HCT116 (cell line): ENCODE measurements at regions not wholly inside any gene's neighbourhood (a gene's known extent, or its start where the extent isn't known, plus 50 kb on each side); places are given as distances from the start of the nearest gene placed in this dataset.

ENCODE experiments used
- ATAC-seq: fragments of 200-7000 bp; cut with Tn5 transposase; 2 replicates; pipeline ENCODE4 v1.9.1; 2020; ENCODE audit warnings: mild to moderate bottlenecking, moderate library complexity
- BruUV-seq: library from RNA; stranded (reverse); fragments of 400-500 nt; replicated peaks from 2 replicates; lab custom pipeline; 2021; lab: Mats Ljungman, UMichigan
- CTCF ChIA-PET: fragments of 300-600 bp; sonication (Branson Sonifier 250); formaldehyde crosslinking; loops from one replicate; lab custom pipeline; 2021; ENCODE audit warnings: antibody characterized with exemption; lab: Charles Lee
- POLR2A ChIA-PET: fragments of 300-600, 350-600 bp; sonication (Branson Sonifier 250); formaldehyde crosslinking; loops from one replicate; lab custom pipeline; 2021; ENCODE audit warnings: antibody characterized with exemption; lab: Charles Lee
- RAD21 ChIA-PET, 2 experiments: fragments of 300-600 bp; sonication (Branson Sonifier 250); formaldehyde crosslinking; loops; one replicate each; lab custom pipeline; 2023; ENCODE audit warnings: low total read pairs in 2 of 2; ENCODE audit not compliant: uncharacterized antibody in 2 of 2, unreplicated experiment in 2 of 2, low non-redundant PET in 1 of 2; lab: Charles Lee
- DNase-seq: peaks from one replicate; pipeline ENCODE4 v3.0.0-alpha.2; 2010; ENCODE audit warnings: low read depth, low spot score
- H2AFZ ChIP-seq: fragments of 200-600 bp; shearing (Covaris generic), sonication (generic); 2 replicates; pipeline ENCODE4 v1.6.1; 2017; ENCODE audit warnings: low read depth, mixed run types, mixed read lengths, antibody characterized with exemption, low read length; ENCODE audit not compliant: poor library complexity, severe bottlenecking
- H3K27ac ChIP-seq: 2 replicates; pipeline ENCODE4 v1.5.1; 2012; ENCODE audit warnings: low read depth, low read length
- H3K27me3 ChIP-seq: fragments of 200-600 bp; sonication (generic); 2 replicates; pipeline ENCODE4 v1.6.1; 2016; ENCODE audit warnings: mixed run types, low read length, mixed read lengths; ENCODE audit not compliant: insufficient read depth
- H3K36me3 ChIP-seq, 2 experiments: fragments of 200-500 bp in 1 of 2; fragments of 200-600 bp in 1 of 2; sonication (Bioruptor generic) in 1 of 2; sonication (generic) in 1 of 2; 2 replicates each; pipeline versions ENCODE4 v1.5.1 to v1.6.1; 2014 to 2016; ENCODE audit warnings: low read length in 2 of 2, inconsistent platforms in 1 of 2, mixed read lengths in 1 of 2, mixed run types in 1 of 2; ENCODE audit not compliant: insufficient read depth in 2 of 2, control insufficient read depth in 1 of 2
- H3K4me1 ChIP-seq, 2 experiments: fragments of 200-600 bp in 1 of 2; sonication (generic) in 1 of 2; 2 replicates each; pipeline versions ENCODE4 v1.5.1 to v1.6.1; 2012 to 2017; ENCODE audit warnings: low read length in 2 of 2, inconsistent platforms in 1 of 2, mild to moderate bottlenecking in 1 of 2, mixed read lengths in 1 of 2, mixed run types in 1 of 2, moderate library complexity in 1 of 2; ENCODE audit not compliant: insufficient read depth in 2 of 2, control insufficient read depth in 1 of 2
- H3K4me2 ChIP-seq: fragments of 200-600 bp; sonication (generic); 2 replicates; pipeline ENCODE4 v1.6.1; 2017; ENCODE audit warnings: mixed run types, low read length, mixed read lengths
- H3K4me3 ChIP-seq, 2 experiments: fragments of 200-600 bp in 1 of 2; sonication (generic) in 1 of 2; replicated peaks in 1 of 2; 2 replicates each; pipeline ENCODE4 v1.5.1; 2011 to 2016; ENCODE audit warnings: low read length in 2 of 2, control low read depth in 1 of 2, low read depth in 1 of 2, mild to moderate bottlenecking in 1 of 2, mixed read lengths in 1 of 2, mixed run types in 1 of 2
- H3K79me2 ChIP-seq: fragments of 200-600 bp; sonication (generic); 2 replicates; pipeline ENCODE4 v1.6.1; 2017; ENCODE audit warnings: mild to moderate bottlenecking, mixed run types, low read length, moderate library complexity, mixed read lengths; ENCODE audit not compliant: insufficient read depth
- H3K9ac ChIP-seq: fragments of 200-600 bp; sonication (generic); 2 replicates; pipeline ENCODE4 v1.6.1; 2016; ENCODE audit warnings: low read length, mixed read lengths
- H3K9me2 ChIP-seq: fragments of 200-600 bp; sonication (generic), shearing (Covaris generic); 2 replicates; pipeline ENCODE4 v1.6.1; 2017; ENCODE audit warnings: mixed run types, mild to moderate bottlenecking, moderate library complexity; ENCODE audit not compliant: insufficient read depth
- H3K9me3 ChIP-seq, 2 experiments: fragments of 200-500 bp in 1 of 2; fragments of 200-600 bp in 1 of 2; sonication (Bioruptor generic) in 1 of 2; sonication (generic) in 1 of 2; 2 replicates each; pipeline ENCODE4 v1.6.1; 2014 to 2017; ENCODE audit warnings: low read length in 2 of 2, mixed read lengths in 2 of 2, inconsistent platforms in 1 of 2, low read depth in 1 of 2, mild to moderate bottlenecking in 1 of 2, mixed run types in 1 of 2, moderate library complexity in 1 of 2; ENCODE audit not compliant: control insufficient read depth in 1 of 2, insufficient read depth in 1 of 2
- H4K20me1 ChIP-seq: fragments of 200-600 bp; sonication (generic), shearing (Covaris generic); 2 replicates; pipeline ENCODE4 v1.6.1; 2017; ENCODE audit warnings: mixed run types, mild to moderate bottlenecking, moderate library complexity; ENCODE audit not compliant: insufficient read depth
- CBX3 ChIP-seq: IDR thresholded peaks from 2 replicates; pipeline ENCODE4 v1.6.1; 2012; ENCODE audit warnings: low read depth
- CEBPB ChIP-seq: IDR thresholded peaks from 2 replicates; pipeline ENCODE4 v1.6.1; 2012; ENCODE audit warnings: low read depth
- EGR1 ChIP-seq: IDR thresholded peaks from 2 replicates; pipeline ENCODE4 v1.6.1; 2012; ENCODE audit warnings: low read depth
- FOSL1 ChIP-seq: IDR thresholded peaks from 2 replicates; pipeline ENCODE4 v1.6.1; 2012; ENCODE audit warnings: low read depth
- JUND ChIP-seq: IDR thresholded peaks from 2 replicates; pipeline ENCODE4 v1.6.1; 2012
- POLR2A ChIP-seq: IDR thresholded peaks from 2 replicates; pipeline ENCODE4 v1.7.0; 2011; ENCODE audit warnings: borderline replicate concordance; ENCODE audit not compliant: insufficient read depth, insufficient read length; ENCODE audit errors: extremely low read depth
- POLR2AphosphoS5 ChIP-seq: IDR thresholded peaks from 2 replicates; pipeline ENCODE4 v1.6.1; 2011; ENCODE audit warnings: mild to moderate bottlenecking, low read depth, low read length, moderate library complexity
- RAD21 ChIP-seq: IDR thresholded peaks from 2 replicates; pipeline ENCODE4 v1.6.1; 2012; ENCODE audit warnings: low read depth, mild to moderate bottlenecking
- SP1 ChIP-seq: IDR thresholded peaks from 2 replicates; pipeline ENCODE4 v1.6.1; 2012; ENCODE audit warnings: low read depth
- SRF ChIP-seq: IDR thresholded peaks from 2 replicates; pipeline ENCODE4 v1.6.1; 2012; ENCODE audit warnings: low read depth
- TCF7L2 ChIP-seq: IDR thresholded peaks from 2 replicates; pipeline ENCODE4 v1.7.0; 2011; ENCODE audit warnings: borderline replicate concordance, inconsistent platforms; ENCODE audit not compliant: insufficient read depth, insufficient read length; ENCODE audit errors: extremely low read depth
- ZBTB33 ChIP-seq: IDR thresholded peaks from 2 replicates; pipeline ENCODE4 v1.6.1; 2011; ENCODE audit warnings: mild to moderate bottlenecking, low read length, moderate library complexity; ENCODE audit not compliant: insufficient replicate concordance; ENCODE audit errors: extremely low read depth
- ZNF274 ChIP-seq: fragments of 200-500 bp; sonication (Bioruptor generic); IDR thresholded peaks from 2 replicates; pipeline ENCODE4 v1.6.1; 2014; ENCODE audit warnings: mild to moderate bottlenecking, low read depth, low read length, inconsistent platforms
- intact Hi-C: fragments of 100-400 bp; cut with micrococcal nuclease; formaldehyde crosslinking; loops from 2 replicates; pipeline ENCODE4 v1.10.0; 2022
- TF ChIP-seq, protein P1 (sequence below): IDR thresholded peaks from 2 replicates; pipeline ENCODE4 v1.6.1; 2012
- TF ChIP-seq, protein P2 (sequence below): IDR thresholded peaks from 2 replicates; pipeline ENCODE4 v1.6.1; 2012

DNA sequence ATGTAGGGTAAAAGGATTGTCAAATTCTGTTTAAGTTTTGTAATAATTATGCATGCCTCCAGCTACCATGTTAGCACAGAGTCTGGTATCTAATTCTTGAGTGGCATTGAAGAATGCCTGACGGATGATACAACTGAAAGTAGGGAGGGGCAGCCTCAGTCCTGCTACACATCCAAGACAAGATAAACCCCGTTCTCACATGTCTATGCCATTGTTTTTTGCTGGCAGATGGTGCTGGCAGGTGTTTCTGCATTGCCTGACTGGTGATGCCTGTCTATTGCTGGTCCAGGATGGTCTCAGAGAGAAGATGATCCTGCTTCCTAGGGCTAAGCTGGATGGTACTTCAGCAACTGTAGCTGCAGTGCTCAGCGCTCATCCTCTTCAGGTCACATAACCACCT lies 245.8 kb upstream of the NAV3 start:
- ATAC-seq (no peak), DNase-seq (no peak)
- Histone ChIP-seq H3K9ac (no peak overlapping the region), H3K36me3 (no peaks in the 10 kb centered on the region), H3K27me3 (no peaks in the 10 kb centered on the region), H3K79me2 (no peaks in the 10 kb centered on the region), H3K4me1 (no peaks in the 10 kb centered on the region), H4K20me1 (no peaks in the 10 kb centered on the region), H3K9me2 (no peaks in the 10 kb centered on the region), H3K27ac (no peak overlapping the region), H3K9me3 (no peaks in the 10 kb centered on the region), H3K4me2 (no peak overlapping the region), H2AFZ (no peak overlapping the region), H3K4me3 (no peak overlapping the region)
- ChIA-PET RAD21 (no interaction called here), POLR2A (no interaction called here), CTCF (no interaction called here)
- no peak for TF ChIP-seq CEBPB
- TF ChIP-seq ZBTB33, result no peak
- no peak for TF ChIP-seq TCF7L2
- TF ChIP-seq ZNF274, result no peak
- no peak for TF ChIP-seq SP1
- TF ChIP-seq, protein P1, sequence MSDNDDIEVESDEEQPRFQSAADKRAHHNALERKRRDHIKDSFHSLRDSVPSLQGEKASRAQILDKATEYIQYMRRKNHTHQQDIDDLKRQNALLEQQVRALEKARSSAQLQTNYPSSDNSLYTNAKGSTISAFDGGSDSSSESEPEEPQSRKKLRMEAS, result no peak
- TF ChIP-seq CBX3, result no peak
- TF ChIP-seq EGR1, result no peak
- TF ChIP-seq SRF, result no peak
- TF ChIP-seq FOSL1, result no peak
- TF ChIP-seq, protein P2, sequence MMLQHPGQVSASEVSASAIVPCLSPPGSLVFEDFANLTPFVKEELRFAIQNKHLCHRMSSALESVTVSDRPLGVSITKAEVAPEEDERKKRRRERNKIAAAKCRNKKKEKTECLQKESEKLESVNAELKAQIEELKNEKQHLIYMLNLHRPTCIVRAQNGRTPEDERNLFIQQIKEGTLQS, result no peak
- no peak for TF ChIP-seq POLR2AphosphoS5
- TF ChIP-seq RAD21, result no peak
- TF ChIP-seq POLR2A, result no peak
- no peak for TF ChIP-seq JUND
- intact Hi-C loops, result no loop called here
- BruUV-seq, result no TSS peak
